ENCODE measurements at regions not wholly inside any gene's neighbourhood (a gene's known extent, or its start where the extent isn't known, plus 50 kb on each side); places are given as distances from the start of the nearest gene placed in this dataset.

GRCh38 chr1:172885971-172886370, 164.8 kb downstream of the TNFSF18 start:
- ATAC-seq (ENCODE audit: low read depth), result no peak
- no peaks in the 10 kb centered on the region for H3K9me3 Mint-ChIP-seq
- H3K36me3 Mint-ChIP-seq (ENCODE audit: low read depth), result no peaks in the 10 kb centered on the region
- no peak overlapping the region for H3K27ac Mint-ChIP-seq
- CTCF ChIA-PET, result no interaction called here
- intact Hi-C loops (cut with micrococcal nuclease), result no loop called here
- POLR2A ChIA-PET, result no interaction called here
- H3K27me3 Mint-ChIP-seq, result peaks cover 4% of the 10 kb centered on the region
- no peak overlapping the region for H3K4me3 Mint-ChIP-seq
- DNase-seq, result no peak
- peaks cover 16% of the 10 kb centered on the region for H3K4me1 Mint-ChIP-seq
- no peak for TF ChIP-seq CTCF (IDR thresholded peaks at IDR 0.05)

- intact Hi-C loops (cut with micrococcal nuclease), result no loop called here
- H3K4me3 Mint-ChIP-seq, result no peak overlapping the region
- DNase-seq (no peak), ATAC-seq (ENCODE audit: low read depth) (no peak)
- H3K4me1 Mint-ChIP-seq, result peaks cover 16% of the 10 kb centered on the region
- ChIA-PET POLR2A (no interaction called here), CTCF (no interaction called here)
- no peaks in the 10 kb centered on the region for H3K9me3 Mint-ChIP-seq
- H3K27ac Mint-ChIP-seq, result no peak overlapping the region
- TF ChIP-seq CTCF (IDR thresholded peaks at IDR 0.05), result no peak
- no peaks in the 10 kb centered on the region for H3K36me3 Mint-ChIP-seq (ENCODE audit: low read depth)
- no peaks in the 10 kb centered on the region for H3K27me3 Mint-ChIP-seq
Observed at GRCh38 chr1:172887162-172887561, 163.6 kb downstream of the TNFSF18 start.

GRCh38 chr1:172893146-172893841, 157.4 kb downstream of the TNFSF18 start:
- no peak for ATAC-seq (ENCODE audit: low read depth)
- intact Hi-C loops (cut with micrococcal nuclease), result no loop called here

GRCh38 chr1:172894349-172895049, 156.2 kb downstream of the TNFSF18 start:
- intact Hi-C loops (cut with micrococcal nuclease), result loop anchor here (1.0 to 2.0 kb wide), 2 partner anchors 75 to 148 kb away; no protein-coding TSS in a partner anchor
- CTCF ChIA-PET, result interaction anchor here (0.7 to 1.5 kb wide), 5 partner anchors 13 to 308 kb away, joined by 3 to 8 read pairs (median 3); no protein-coding TSS in a partner anchor
- TF ChIP-seq CTCF (IDR thresholded peaks at IDR 0.05), result no peak
- POLR2A ChIA-PET, result interaction anchor here (0.6 to 2.7 kb wide), 5 partner anchors 12 to 149 kb away, joined by 3 to 13 read pairs (median 3); no protein-coding TSS in a partner anchor
- H3K9me3 Mint-ChIP-seq, result no peaks in the 10 kb centered on the region
- no peak for DNase-seq
- no peaks in the 10 kb centered on the region for H3K36me3 Mint-ChIP-seq (ENCODE audit: low read depth)
- H3K4me3 Mint-ChIP-seq, result peak overlapping the region; percentile 70
- no peak for ATAC-seq (ENCODE audit: low read depth)
- H3K27ac Mint-ChIP-seq, result peak overlapping the region; percentile 86
- H3K27me3 Mint-ChIP-seq, result no peaks in the 10 kb centered on the region
- peaks cover 36% of the 10 kb centered on the region for H3K4me1 Mint-ChIP-seq

More at GRCh38 chr1:172893146-172893841, 157.4 kb downstream of the TNFSF18 start:
- Mint-ChIP-seq H3K27ac (no peak overlapping the region), H3K36me3 (ENCODE audit: low read depth) (no peaks in the 10 kb centered on the region), H3K4me3 (no peak overlapping the region), H3K27me3 (no peaks in the 10 kb centered on the region), H3K9me3 (no peaks in the 10 kb centered on the region), H3K4me1 (peaks cover 28% of the 10 kb centered on the region)
- no peak for DNase-seq
- ChIA-PET POLR2A (no interaction called here), CTCF (no interaction called here)
- TF ChIP-seq CTCF (IDR thresholded peaks at IDR 0.05), result no peak

GRCh38 chr1:172895050-172895460, 155.7 kb downstream of the TNFSF18 start:
- POLR2A ChIA-PET, result interaction anchor here (0.6 to 2.7 kb wide), 5 partner anchors 11 to 301 kb away, joined by 3 to 13 read pairs (median 11); no protein-coding TSS in a partner anchor
- H3K4me1 Mint-ChIP-seq, result peaks cover 40% of the 10 kb centered on the region

More at GRCh38 chr1:172895050-172895460, 155.7 kb downstream of the TNFSF18 start:
- DNase-seq (no peak), ATAC-seq (ENCODE audit: low read depth) (peak; percentile 68)
- Mint-ChIP-seq H3K27ac (peak overlapping the region; percentile 86), H3K27me3 (no peaks in the 10 kb centered on the region), H3K36me3 (ENCODE audit: low read depth) (no peaks in the 10 kb centered on the region), H3K9me3 (no peaks in the 10 kb centered on the region), H3K4me3 (peak overlapping the region; percentile 70)
- CTCF ChIA-PET, result interaction anchor here (0.7 to 1.5 kb wide), 4 partner anchors 12 to 308 kb away, joined by 3 to 8 read pairs (median 4); no protein-coding TSS in a partner anchor
- no peak for TF ChIP-seq CTCF (IDR thresholded peaks at IDR 0.05)
- intact Hi-C loops (cut with micrococcal nuclease), result loop anchor here (1.0 to 2.0 kb wide), 2 partner anchors 76 to 148 kb away; no protein-coding TSS in a partner anchor

Data from activated B cell treated with CpG ODN at 0.5 μM for 24 hours (primary cell).